Caco-2 (cell line): ENCODE measurements at regions not wholly inside any gene's neighbourhood (a gene's known extent, or its start where the extent isn't known, plus 50 kb on each side); places are given as distances from the start of the nearest gene placed in this dataset.

Experiments used
- BruUV-seq: library from RNA; stranded (reverse); fragments of 400-500 nt; replicated peaks from 2 replicates; lab custom pipeline; 2021; lab: Mats Ljungman, UMichigan
- CTCF ChIA-PET: fragments of 300-600 bp; sonication (Branson Sonifier 250); formaldehyde crosslinking; loops from one replicate; lab custom pipeline; 2022; ENCODE audit warnings: antibody characterized with exemption; lab: Charles Lee
- POLR2A ChIA-PET: fragments of 300-600 bp; sonication (Branson Sonifier 250); formaldehyde crosslinking; loops from one replicate; lab custom pipeline; 2022; ENCODE audit warnings: antibody characterized with exemption; lab: Charles Lee
- DNase-seq, 2 experiments: peaks; one replicate each; pipeline versions ENCODE4 v3.0.0 to v3.0.0-alpha.2; 2020 to 2022
- H3K27me3 ChIP-seq: replicated peaks from 2 replicates; pipeline ENCODE4 v1.6.0; 2011; ENCODE audit warnings: low read length; ENCODE audit not compliant: control insufficient read depth, insufficient read depth
- H3K36me3 ChIP-seq: 2 replicates; pipeline ENCODE4 v1.5.1; 2011; ENCODE audit warnings: low read length; ENCODE audit not compliant: control insufficient read depth, insufficient read depth
- H3K4me1 ChIP-seq: fragments of 250-450 bp; sonication (Bioruptor Pico); 2 replicates; pipeline ENCODE4 v1.5.1; 2020; ENCODE audit warnings: mild to moderate bottlenecking
- H3K4me3 ChIP-seq: 2 replicates; pipeline ENCODE4 v1.5.1; 2011; ENCODE audit warnings: low read depth, mild to moderate bottlenecking, control low read depth, low read length
- H3K9me3 ChIP-seq: fragments of 250-450 bp; sonication (Bioruptor Pico); 2 replicates; pipeline ENCODE4 v1.5.1; 2020; ENCODE audit warnings: mild to moderate bottlenecking, moderate library complexity
- H3K27ac Mint-ChIP-seq: one replicate; pipeline ENCODE4 v1.8.0; 2022; ENCODE audit warnings: mixed read lengths; ENCODE audit not compliant: unreplicated experiment
- H3K27me3 Mint-ChIP-seq: one replicate; pipeline ENCODE4 v1.8.0; 2022; ENCODE audit warnings: mixed read lengths; ENCODE audit not compliant: insufficient read depth, unreplicated experiment
- H3K36me3 Mint-ChIP-seq: one replicate; pipeline ENCODE4 v1.8.0; 2022; ENCODE audit warnings: mild to moderate bottlenecking, mixed read lengths; ENCODE audit not compliant: insufficient read depth, unreplicated experiment
- H3K4me1 Mint-ChIP-seq: one replicate; pipeline ENCODE4 v1.8.0; 2022; ENCODE audit warnings: low read depth, mixed read lengths; ENCODE audit not compliant: unreplicated experiment
- H3K4me3 Mint-ChIP-seq: one replicate; pipeline ENCODE4 v1.8.0; 2022; ENCODE audit warnings: mild to moderate bottlenecking, moderate library complexity, mixed read lengths; ENCODE audit not compliant: unreplicated experiment
- H3K9me3 Mint-ChIP-seq: one replicate; pipeline ENCODE4 v1.8.0; 2022; ENCODE audit warnings: mixed read lengths; ENCODE audit not compliant: unreplicated experiment
- intact Hi-C: fragments of 100-400 bp; cut with micrococcal nuclease; formaldehyde crosslinking; loops from one replicate; pipeline ENCODE4 v1.10.0; 2022; ENCODE audit not compliant: unreplicated experiment
- TF ChIP-seq, protein P1 (sequence below), 2 experiments: fragments of 200-600 bp in 1 of 2; IDR thresholded peaks; 1 replicate in 1 of 2; 2 replicates in 1 of 2; pipeline versions ENCODE4 v1.5.1 to v1.8.0; 2011 to 2022; ENCODE audit warnings: antibody characterized with exemption in 1 of 2, control low read depth in 1 of 2, inconsistent platforms in 1 of 2, low read depth in 1 of 2, low read length in 1 of 2, mild to moderate bottlenecking in 1 of 2, moderate library complexity in 1 of 2; ENCODE audit not compliant: insufficient read depth in 1 of 2, severe bottlenecking in 1 of 2, unreplicated experiment in 1 of 2

- Histone ChIP-seq H3K9me3 (peaks cover 6% of the 10 kb centered on the region; the same call in 1 of the 2 replicates), H3K4me3 (no peak overlapping the region), H3K36me3 (no peaks in the 10 kb centered on the region), H3K27me3 (no peaks in the 10 kb centered on the region), H3K4me1 (no peaks in the 10 kb centered on the region)
- Mint-ChIP-seq H3K9me3 (peaks cover 10% of the 10 kb centered on the region), H3K4me3 (no peak overlapping the region), H3K4me1 (no peaks in the 10 kb centered on the region), H3K36me3 (no peaks in the 10 kb centered on the region), H3K27ac (no peak overlapping the region), H3K27me3 (peaks cover 4% of the 10 kb centered on the region)
- ChIA-PET POLR2A (no interaction called here), CTCF (no interaction called here)
- TF ChIP-seq, protein P1, sequence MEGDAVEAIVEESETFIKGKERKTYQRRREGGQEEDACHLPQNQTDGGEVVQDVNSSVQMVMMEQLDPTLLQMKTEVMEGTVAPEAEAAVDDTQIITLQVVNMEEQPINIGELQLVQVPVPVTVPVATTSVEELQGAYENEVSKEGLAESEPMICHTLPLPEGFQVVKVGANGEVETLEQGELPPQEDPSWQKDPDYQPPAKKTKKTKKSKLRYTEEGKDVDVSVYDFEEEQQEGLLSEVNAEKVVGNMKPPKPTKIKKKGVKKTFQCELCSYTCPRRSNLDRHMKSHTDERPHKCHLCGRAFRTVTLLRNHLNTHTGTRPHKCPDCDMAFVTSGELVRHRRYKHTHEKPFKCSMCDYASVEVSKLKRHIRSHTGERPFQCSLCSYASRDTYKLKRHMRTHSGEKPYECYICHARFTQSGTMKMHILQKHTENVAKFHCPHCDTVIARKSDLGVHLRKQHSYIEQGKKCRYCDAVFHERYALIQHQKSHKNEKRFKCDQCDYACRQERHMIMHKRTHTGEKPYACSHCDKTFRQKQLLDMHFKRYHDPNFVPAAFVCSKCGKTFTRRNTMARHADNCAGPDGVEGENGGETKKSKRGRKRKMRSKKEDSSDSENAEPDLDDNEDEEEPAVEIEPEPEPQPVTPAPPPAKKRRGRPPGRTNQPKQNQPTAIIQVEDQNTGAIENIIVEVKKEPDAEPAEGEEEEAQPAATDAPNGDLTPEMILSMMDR (IDR thresholded peaks at IDR 0.05; ENCODE audit: insufficient read depth in 1 of 2, low read depth in 1 of 2, low read length in 1 of 2, severe bottlenecking in 1 of 2, unreplicated experiment in 1 of 2) = no peak
- no TSS peak for BruUV-seq
- intact Hi-C loops = no loop called here
- no peak for DNase-seq
Observed at GRCh38 chr10:128233422-128233821, 107.2 kb upstream of the MKI67 start.

- peaks cover 9% of the 10 kb centered on the region for H3K27me3 Mint-ChIP-seq
- ChIA-PET POLR2A (no interaction called here), CTCF (no interaction called here)
- TF ChIP-seq, protein P1 (IDR thresholded peaks at IDR 0.05; ENCODE audit: insufficient read depth in 1 of 2, low read depth in 1 of 2, low read length in 1 of 2, severe bottlenecking in 1 of 2, unreplicated experiment in 1 of 2) = no peak
- no peak for DNase-seq
- Histone ChIP-seq H3K36me3 (no peaks in the 10 kb centered on the region), H3K27me3 (no peaks in the 10 kb centered on the region), H3K9me3 (peaks cover 6% of the 10 kb centered on the region; the same call in 1 of the 2 replicates), H3K4me1 (no peaks in the 10 kb centered on the region), H3K4me3 (no peak overlapping the region)
- no peaks in the 10 kb centered on the region for H3K36me3 Mint-ChIP-seq
- BruUV-seq = no TSS peak
- H3K27ac Mint-ChIP-seq = no peak overlapping the region
- peaks cover 10% of the 10 kb centered on the region for H3K9me3 Mint-ChIP-seq
- H3K4me3 Mint-ChIP-seq = no peak overlapping the region
- H3K4me1 Mint-ChIP-seq = no peaks in the 10 kb centered on the region
- intact Hi-C loops = no loop called here
Observed at GRCh38 chr10:128237710-128238109, 111.5 kb upstream of the MKI67 start.

DNA sequence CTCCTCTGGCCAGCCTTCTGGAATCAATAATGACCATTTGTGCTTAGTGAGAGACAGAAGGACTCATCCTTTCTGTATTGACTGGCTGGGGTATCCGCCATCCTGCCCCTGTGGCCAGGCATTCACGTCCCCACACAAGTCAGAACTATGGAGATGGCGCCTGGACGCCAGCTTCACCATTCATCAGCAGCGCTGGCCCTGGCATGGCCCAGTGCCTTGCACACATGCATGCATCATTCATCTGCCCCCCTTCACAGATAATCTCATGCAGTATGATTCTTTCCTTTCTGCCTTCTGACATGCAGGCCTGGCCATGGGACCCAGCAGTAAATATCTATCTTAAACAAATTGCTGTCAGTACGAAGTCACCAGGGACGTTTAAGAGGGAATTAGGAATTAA lies 114.8 kb upstream of the MKI67 start:
- Mint-ChIP-seq H3K4me1 (no peaks in the 10 kb centered on the region), H3K9me3 (no peaks in the 10 kb centered on the region), H3K27me3 (peaks cover 19% of the 10 kb centered on the region), H3K4me3 (no peak overlapping the region), H3K36me3 (no peaks in the 10 kb centered on the region), H3K27ac (no peak overlapping the region)
- no peaks in the 10 kb centered on the region for H3K9me3 ChIP-seq
- POLR2A ChIA-PET = no interaction called here
- no peak overlapping the region for H3K4me3 ChIP-seq
- CTCF ChIA-PET = no interaction called here
- no peaks in the 10 kb centered on the region for H3K36me3 ChIP-seq
- no peaks in the 10 kb centered on the region for H3K4me1 ChIP-seq
- intact Hi-C loops = no loop called here
- H3K27me3 ChIP-seq = no peaks in the 10 kb centered on the region
- TF ChIP-seq, protein P1 (IDR thresholded peaks at IDR 0.05; ENCODE audit: insufficient read depth in 1 of 2, low read depth in 1 of 2, low read length in 1 of 2, severe bottlenecking in 1 of 2, unreplicated experiment in 1 of 2) = no peak
- no peak for DNase-seq
- BruUV-seq = no TSS peak
